ENCODE measurements at regions not wholly inside any gene's neighbourhood (a gene's known extent, or its start where the extent isn't known, plus 50 kb on each side); places are given as distances from the start of the nearest gene placed in this dataset.

- no peaks in the 10 kb centered on the region for H3K4me1 ChIP-seq (ENCODE audit: control insufficient read depth, insufficient read depth, low read length)
- no peak overlapping the region for H3K9ac ChIP-seq (ENCODE audit: low read length)
- DNase-seq (ENCODE audit: low read depth): no peak
- H3K9me3 ChIP-seq (ENCODE audit: control insufficient read depth, low read length): no peaks in the 10 kb centered on the region
- H3K36me3 ChIP-seq (ENCODE audit: control insufficient read depth, insufficient read depth, low read length, severe bottlenecking): no peaks in the 10 kb centered on the region
- H3K4me3 ChIP-seq (ENCODE audit: low read length): no peak overlapping the region
- no peaks in the 10 kb centered on the region for H3K27me3 ChIP-seq (replicated peaks; ENCODE audit: control insufficient read depth, insufficient read depth, low read length)
Observed at GRCh38 chr14:82510007-82510406, 976.4 kb upstream of the SEL1L start.

- Histone ChIP-seq H3K27me3 (replicated peaks; ENCODE audit: control insufficient read depth, insufficient read depth, low read length) (no peaks in the 10 kb centered on the region), H3K9me3 (ENCODE audit: control insufficient read depth, low read length) (no peaks in the 10 kb centered on the region), H3K9ac (ENCODE audit: low read length) (no peak overlapping the region), H3K36me3 (ENCODE audit: control insufficient read depth, insufficient read depth, low read length, severe bottlenecking) (no peaks in the 10 kb centered on the region), H3K4me1 (ENCODE audit: control insufficient read depth, insufficient read depth, low read length) (no peaks in the 10 kb centered on the region), H3K4me3 (ENCODE audit: low read length) (no peak overlapping the region)
- DNase-seq (ENCODE audit: low read depth): no peak
Observed at GRCh38 chr14:82511399-82511798, 977.7 kb upstream of the SEL1L start.

GRCh38 chr14:82520765-82521164 is 987.1 kb upstream of the SEL1L start:
- Histone ChIP-seq H3K9ac (ENCODE audit: low read length) (no peak overlapping the region), H3K4me1 (ENCODE audit: control insufficient read depth, insufficient read depth, low read length) (no peaks in the 10 kb centered on the region), H3K27me3 (replicated peaks; ENCODE audit: control insufficient read depth, insufficient read depth, low read length) (no peaks in the 10 kb centered on the region), H3K36me3 (ENCODE audit: control insufficient read depth, insufficient read depth, low read length, severe bottlenecking) (no peaks in the 10 kb centered on the region), H3K4me3 (ENCODE audit: low read length) (no peak overlapping the region), H3K9me3 (ENCODE audit: control insufficient read depth, low read length) (no peaks in the 10 kb centered on the region)
- no peak for DNase-seq (ENCODE audit: low read depth)

GRCh38 chr14:82521191-82521590 is 987.5 kb upstream of the SEL1L start:
- Histone ChIP-seq H3K36me3 (ENCODE audit: control insufficient read depth, insufficient read depth, low read length, severe bottlenecking) (no peaks in the 10 kb centered on the region), H3K4me1 (ENCODE audit: control insufficient read depth, insufficient read depth, low read length) (no peaks in the 10 kb centered on the region), H3K27me3 (replicated peaks; ENCODE audit: control insufficient read depth, insufficient read depth, low read length) (no peaks in the 10 kb centered on the region), H3K9me3 (ENCODE audit: control insufficient read depth, low read length) (no peaks in the 10 kb centered on the region), H3K9ac (ENCODE audit: low read length) (no peak overlapping the region), H3K4me3 (ENCODE audit: low read length) (no peak overlapping the region)
- DNase-seq (ENCODE audit: low read depth): no peak

- no peak for DNase-seq (ENCODE audit: low read depth)
- Histone ChIP-seq H3K36me3 (ENCODE audit: control insufficient read depth, insufficient read depth, low read length, severe bottlenecking) (no peaks in the 10 kb centered on the region), H3K9ac (ENCODE audit: low read length) (no peak overlapping the region), H3K4me3 (ENCODE audit: low read length) (no peak overlapping the region), H3K9me3 (ENCODE audit: control insufficient read depth, low read length) (no peaks in the 10 kb centered on the region), H3K27me3 (replicated peaks; ENCODE audit: control insufficient read depth, insufficient read depth, low read length) (no peaks in the 10 kb centered on the region), H3K4me1 (ENCODE audit: control insufficient read depth, insufficient read depth, low read length) (no peaks in the 10 kb centered on the region)
Observed at GRCh38 chr14:82528016-82528415, 994.4 kb upstream of the SEL1L start.

- H3K4me3 ChIP-seq (ENCODE audit: low read length): no peak overlapping the region
- DNase-seq (ENCODE audit: low read depth): no peak
- no peak overlapping the region for H3K9ac ChIP-seq (ENCODE audit: low read length)
- H3K4me1 ChIP-seq (ENCODE audit: control insufficient read depth, insufficient read depth, low read length): no peaks in the 10 kb centered on the region
- H3K27me3 ChIP-seq (replicated peaks; ENCODE audit: control insufficient read depth, insufficient read depth, low read length): no peaks in the 10 kb centered on the region
- no peaks in the 10 kb centered on the region for H3K36me3 ChIP-seq (ENCODE audit: control insufficient read depth, insufficient read depth, low read length, severe bottlenecking)
- no peaks in the 10 kb centered on the region for H3K9me3 ChIP-seq (ENCODE audit: control insufficient read depth, low read length)
Observed at GRCh38 chr14:82533351-82533750, 999.7 kb upstream of the SEL1L start.

- no peak for DNase-seq (ENCODE audit: low read depth)
- H3K9me3 ChIP-seq (ENCODE audit: control insufficient read depth, low read length): no peaks in the 10 kb centered on the region
- no peaks in the 10 kb centered on the region for H3K27me3 ChIP-seq (replicated peaks; ENCODE audit: control insufficient read depth, insufficient read depth, low read length)
- H3K4me1 ChIP-seq (ENCODE audit: control insufficient read depth, insufficient read depth, low read length): no peaks in the 10 kb centered on the region
- no peak overlapping the region for H3K9ac ChIP-seq (ENCODE audit: low read length)
- no peaks in the 10 kb centered on the region for H3K36me3 ChIP-seq (ENCODE audit: control insufficient read depth, insufficient read depth, low read length, severe bottlenecking)
- H3K4me3 ChIP-seq (ENCODE audit: low read length): peak overlapping the region; percentile 12
Observed at GRCh38 chr14:82536566-82536965, 1002.9 kb upstream of the SEL1L start.

GRCh38 chr14:82537831-82538230 is 1004.2 kb upstream of the SEL1L start:
- no peak for DNase-seq (ENCODE audit: low read depth)
- no peaks in the 10 kb centered on the region for H3K4me1 ChIP-seq (ENCODE audit: control insufficient read depth, insufficient read depth, low read length)

GRCh38 chr14:82546401-82546800 is 1012.7 kb upstream of the SEL1L start:
- no peak for DNase-seq (ENCODE audit: low read depth)

More at GRCh38 chr14:82537831-82538230, 1004.2 kb upstream of the SEL1L start:
- Histone ChIP-seq H3K36me3 (ENCODE audit: control insufficient read depth, insufficient read depth, low read length, severe bottlenecking) (no peaks in the 10 kb centered on the region), H3K9ac (ENCODE audit: low read length) (no peak overlapping the region), H3K4me3 (ENCODE audit: low read length) (no peak overlapping the region), H3K9me3 (ENCODE audit: control insufficient read depth, low read length) (peaks cover 3% of the 10 kb centered on the region), H3K27me3 (replicated peaks; ENCODE audit: control insufficient read depth, insufficient read depth, low read length) (no peaks in the 10 kb centered on the region)

GRCh38 chr14:82549306-82549990 is 1015.8 kb upstream of the SEL1L start:
- Histone ChIP-seq H3K36me3 (ENCODE audit: control insufficient read depth, insufficient read depth, low read length, severe bottlenecking) (no peaks in the 10 kb centered on the region), H3K9me3 (ENCODE audit: control insufficient read depth, low read length) (no peaks in the 10 kb centered on the region), H3K4me1 (ENCODE audit: control insufficient read depth, insufficient read depth, low read length) (no peaks in the 10 kb centered on the region), H3K4me3 (ENCODE audit: low read length) (no peak overlapping the region), H3K9ac (ENCODE audit: low read length) (no peak overlapping the region), H3K27me3 (replicated peaks; ENCODE audit: control insufficient read depth, insufficient read depth, low read length) (no peaks in the 10 kb centered on the region)
- no peak for DNase-seq (ENCODE audit: low read depth)

More at GRCh38 chr14:82546401-82546800, 1012.7 kb upstream of the SEL1L start:
- Histone ChIP-seq H3K9ac (ENCODE audit: low read length) (no peak overlapping the region), H3K4me3 (ENCODE audit: low read length) (no peak overlapping the region), H3K9me3 (ENCODE audit: control insufficient read depth, low read length) (peaks cover 4% of the 10 kb centered on the region), H3K27me3 (replicated peaks; ENCODE audit: control insufficient read depth, insufficient read depth, low read length) (no peaks in the 10 kb centered on the region), H3K4me1 (ENCODE audit: control insufficient read depth, insufficient read depth, low read length) (no peaks in the 10 kb centered on the region), H3K36me3 (ENCODE audit: control insufficient read depth, insufficient read depth, low read length, severe bottlenecking) (no peaks in the 10 kb centered on the region)

- no peaks in the 10 kb centered on the region for H3K27me3 ChIP-seq (replicated peaks; ENCODE audit: control insufficient read depth, insufficient read depth, low read length)
- DNase-seq (ENCODE audit: low read depth): no peak
- no peak overlapping the region for H3K9ac ChIP-seq (ENCODE audit: low read length)
- peaks cover 5% of the 10 kb centered on the region for H3K4me1 ChIP-seq (ENCODE audit: control insufficient read depth, insufficient read depth, low read length)
- H3K4me3 ChIP-seq (ENCODE audit: low read length): no peak overlapping the region
- no peaks in the 10 kb centered on the region for H3K9me3 ChIP-seq (ENCODE audit: control insufficient read depth, low read length)
- no peaks in the 10 kb centered on the region for H3K36me3 ChIP-seq (ENCODE audit: control insufficient read depth, insufficient read depth, low read length, severe bottlenecking)
Observed at GRCh38 chr14:82562881-82563280, 1029.2 kb upstream of the SEL1L start.

GRCh38 chr14:82565825-82566224 is 1032.2 kb upstream of the SEL1L start:
- H3K36me3 ChIP-seq (ENCODE audit: control insufficient read depth, insufficient read depth, low read length, severe bottlenecking): no peaks in the 10 kb centered on the region
- no peaks in the 10 kb centered on the region for H3K27me3 ChIP-seq (replicated peaks; ENCODE audit: control insufficient read depth, insufficient read depth, low read length)
- H3K9ac ChIP-seq (ENCODE audit: low read length): no peak overlapping the region
- H3K4me1 ChIP-seq (ENCODE audit: control insufficient read depth, insufficient read depth, low read length): peaks cover 9% of the 10 kb centered on the region
- no peak overlapping the region for H3K4me3 ChIP-seq (ENCODE audit: low read length)
- H3K9me3 ChIP-seq (ENCODE audit: control insufficient read depth, low read length): no peaks in the 10 kb centered on the region
- no peak for DNase-seq (ENCODE audit: low read depth)

All from adipocyte (in vitro differentiated cells).